ENCODE measurements at regions not wholly inside any gene's neighbourhood (a gene's known extent, or its start where the extent isn't known, plus 50 kb on each side); places are given as distances from the start of the nearest gene placed in this dataset.
A peak's percentile ranks its signal among the peaks of the same experiment; 100 is the strongest.

DNA sequence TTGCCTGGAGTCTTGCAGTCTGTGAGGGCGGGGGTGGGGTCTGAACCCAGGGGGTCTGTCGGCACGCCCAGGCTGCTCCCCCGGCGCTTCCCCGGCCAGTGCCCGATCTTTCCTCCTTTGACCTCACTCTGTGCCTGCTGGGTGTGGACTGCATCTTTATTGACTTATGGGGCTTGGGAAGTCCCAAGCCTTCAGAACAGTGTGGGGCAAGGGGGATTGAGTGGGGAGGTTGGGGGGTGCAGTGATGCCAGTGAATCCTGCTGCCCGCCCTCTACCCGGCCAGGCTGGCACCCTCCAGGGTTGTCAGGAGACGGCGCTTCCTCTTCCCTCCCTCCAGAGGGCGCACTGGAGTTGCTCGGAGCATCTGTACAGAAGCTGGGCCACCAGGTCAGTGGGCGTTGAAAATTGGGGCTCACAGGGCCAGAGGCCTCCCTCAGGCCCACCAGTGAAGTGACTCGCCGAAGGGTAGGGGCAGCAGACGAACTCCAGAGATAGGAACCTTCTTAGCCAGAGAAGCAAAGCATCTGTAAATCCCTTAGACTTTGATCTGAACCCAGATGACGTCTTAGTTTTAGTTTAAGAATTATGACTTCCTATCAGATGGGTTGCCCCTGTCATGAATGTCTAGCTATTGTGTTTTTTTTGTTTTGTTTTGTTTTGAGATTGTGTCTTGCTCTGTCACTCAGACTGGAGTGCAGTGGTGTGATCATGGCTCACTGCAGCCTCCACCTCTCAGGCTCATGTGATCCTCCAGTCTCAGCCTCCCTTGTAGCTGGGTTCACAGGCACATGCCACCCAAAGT is 184.8 kb upstream of the CIBAR2 start:
- no peak overlapping the region for H3K4me3 ChIP-seq (ENCODE audit: low read depth, low read length)
- no peak for DNase-seq (ENCODE audit: low read depth)

- no peak for DNase-seq (ENCODE audit: low read depth)
- H3K4me3 ChIP-seq (ENCODE audit: low read depth, low read length) = no peak overlapping the region
Measured at GRCh38 chr16:85297881-85298280, 185.6 kb upstream of the CIBAR2 start.

DNA sequence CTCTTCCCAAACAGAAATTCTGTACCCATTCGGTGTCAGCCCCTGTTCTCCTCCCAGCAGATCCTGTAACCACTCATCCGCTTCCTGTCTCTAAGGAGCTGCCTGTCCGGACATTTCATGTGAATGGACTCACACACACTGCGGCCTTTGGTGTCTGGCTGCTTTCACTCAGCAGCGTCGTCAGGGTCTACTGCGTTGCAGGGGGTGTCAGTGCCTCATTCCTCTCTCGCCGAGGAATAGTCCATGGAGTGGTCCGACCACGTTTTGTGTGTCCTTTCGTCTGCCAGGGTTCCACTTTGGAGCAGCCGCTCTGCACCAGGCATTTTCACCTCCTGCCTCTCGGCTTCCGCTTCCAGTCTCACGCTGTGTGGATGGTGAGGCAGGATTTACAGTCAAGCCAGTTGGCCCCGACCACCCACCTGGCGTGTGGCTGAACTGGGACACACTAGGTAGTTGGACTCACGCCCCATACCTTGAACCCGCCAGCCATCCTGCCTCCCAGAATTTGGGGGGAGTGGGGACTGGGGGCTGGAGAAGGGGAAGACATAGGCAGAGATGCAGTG is 188.2 kb upstream of the CIBAR2 start:
- no peak for DNase-seq (ENCODE audit: low read depth)
- H3K4me3 ChIP-seq (ENCODE audit: low read depth, low read length) = no peak overlapping the region

DNA sequence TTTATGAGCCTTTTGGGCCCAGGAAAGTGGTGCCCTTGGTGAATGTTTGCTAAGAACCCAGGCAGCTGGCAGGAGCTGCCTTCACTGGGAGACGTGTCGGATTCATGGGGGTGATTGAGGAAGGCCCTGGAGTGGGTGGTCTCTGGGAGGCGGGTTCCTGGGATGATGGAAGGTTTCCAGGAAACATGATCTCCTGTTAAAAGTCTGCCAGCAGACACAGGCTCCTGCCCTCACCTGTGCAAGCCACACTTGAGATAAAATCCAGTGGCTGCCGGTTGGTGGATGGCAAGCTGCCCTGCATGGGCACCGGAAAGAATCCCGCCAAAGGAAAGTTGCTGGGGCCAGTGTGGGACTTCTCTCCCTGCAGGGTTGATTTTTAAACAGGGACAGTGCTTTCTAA is 189.0 kb upstream of the CIBAR2 start:
- no peak overlapping the region for H3K4me3 ChIP-seq (ENCODE audit: low read depth, low read length)
- DNase-seq (ENCODE audit: low read depth) = no peak

DNA sequence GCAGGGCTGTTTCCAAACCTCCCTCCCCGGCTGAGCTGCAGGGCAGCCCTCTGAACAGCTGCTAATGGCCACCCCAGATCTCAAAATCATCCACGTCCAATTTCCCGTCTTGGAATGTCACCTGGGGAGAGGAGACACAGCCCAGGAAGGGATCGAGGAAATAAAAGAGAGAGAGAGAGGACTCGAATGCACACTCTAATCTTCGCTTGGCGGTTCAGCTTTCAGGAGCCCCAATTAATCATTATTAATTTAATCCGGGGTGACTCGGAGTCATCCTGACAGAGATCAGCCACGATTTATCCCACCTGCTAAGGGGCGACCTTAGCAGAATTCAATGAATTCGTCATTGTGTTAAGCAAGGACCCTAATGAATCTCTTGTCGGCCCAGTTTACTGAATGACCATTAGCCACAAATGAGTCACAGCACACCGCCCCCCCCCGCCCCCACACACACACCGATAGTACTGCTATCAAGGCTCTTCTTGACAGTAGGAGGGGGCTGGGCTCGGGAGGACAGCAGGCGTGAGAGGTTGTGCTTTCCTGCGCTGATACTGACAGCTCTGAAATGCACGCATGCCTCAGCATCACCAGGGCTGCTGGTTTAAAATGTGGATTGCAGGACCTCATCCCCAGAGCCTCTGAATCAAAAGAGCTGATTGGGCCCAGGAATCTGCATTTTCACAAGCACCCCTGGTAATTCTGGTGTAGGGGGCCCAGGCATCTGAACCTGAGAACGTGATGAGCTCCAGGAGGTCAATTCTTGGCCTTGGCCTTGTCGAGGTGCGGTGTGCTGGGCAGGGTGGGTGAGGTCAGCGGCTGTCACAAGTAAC is 190.0 kb upstream of the CIBAR2 start:
- no peak overlapping the region for H3K4me3 ChIP-seq (ENCODE audit: low read depth, low read length)
- no peak for DNase-seq (ENCODE audit: low read depth)

DNA sequence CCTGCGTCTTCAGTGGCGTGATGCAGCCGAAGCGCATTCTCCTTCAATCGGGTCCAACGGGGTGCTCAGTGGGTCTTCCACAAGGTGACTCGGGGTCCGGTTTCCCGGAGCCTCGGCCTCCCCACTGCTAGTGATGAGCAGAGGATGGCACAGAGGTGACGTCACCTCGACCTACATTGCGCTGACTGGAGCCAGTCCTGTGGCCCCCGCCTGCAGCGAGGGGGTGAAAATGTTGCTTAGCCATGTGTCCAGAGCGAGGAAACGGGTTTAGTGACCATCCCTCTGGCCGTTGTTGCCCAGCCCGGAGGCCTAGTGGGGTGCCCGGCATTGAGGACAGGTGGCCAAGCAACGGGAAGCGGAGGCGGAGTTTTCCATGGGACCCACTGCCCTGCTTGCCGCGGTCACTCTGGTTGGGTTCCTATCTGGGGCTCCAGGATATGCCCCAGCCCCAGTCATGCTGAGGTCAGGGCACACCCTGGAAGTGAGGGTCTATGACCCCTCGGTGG is 190.6 kb upstream of the CIBAR2 start:
- DNase-seq (ENCODE audit: low read depth) = no peak
- H3K4me3 ChIP-seq (ENCODE audit: low read depth, low read length) = no peak overlapping the region

GRCh38 chr16:85303354-85303883 is 191.1 kb upstream of the CIBAR2 start:
- H3K4me3 ChIP-seq (ENCODE audit: low read depth, low read length) = no peak overlapping the region
- DNase-seq (ENCODE audit: low read depth) = no peak

DNA sequence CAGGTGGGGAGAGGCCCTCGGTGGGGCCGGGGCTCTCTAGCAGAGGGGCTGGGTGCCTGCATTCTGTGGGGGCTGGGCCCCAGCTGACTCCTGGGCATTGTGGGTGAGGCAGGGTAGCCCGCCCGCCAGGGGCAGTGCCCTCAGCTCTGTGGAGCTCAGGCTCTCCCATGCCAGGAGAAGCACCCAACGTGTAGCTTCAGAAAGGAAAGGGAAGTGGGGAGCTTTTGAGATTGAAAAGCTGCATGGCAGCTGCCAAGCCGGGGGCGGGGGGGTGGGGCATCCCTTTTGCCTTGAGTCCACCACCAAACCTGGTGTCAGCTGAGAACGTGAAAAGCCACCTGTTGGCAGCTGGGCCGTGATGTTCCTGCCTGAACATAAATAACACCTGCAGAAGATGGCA is 192.1 kb upstream of the CIBAR2 start:
- H3K4me3 ChIP-seq (ENCODE audit: low read depth, low read length) = no peak overlapping the region
- DNase-seq (ENCODE audit: low read depth) = no peak

DNA sequence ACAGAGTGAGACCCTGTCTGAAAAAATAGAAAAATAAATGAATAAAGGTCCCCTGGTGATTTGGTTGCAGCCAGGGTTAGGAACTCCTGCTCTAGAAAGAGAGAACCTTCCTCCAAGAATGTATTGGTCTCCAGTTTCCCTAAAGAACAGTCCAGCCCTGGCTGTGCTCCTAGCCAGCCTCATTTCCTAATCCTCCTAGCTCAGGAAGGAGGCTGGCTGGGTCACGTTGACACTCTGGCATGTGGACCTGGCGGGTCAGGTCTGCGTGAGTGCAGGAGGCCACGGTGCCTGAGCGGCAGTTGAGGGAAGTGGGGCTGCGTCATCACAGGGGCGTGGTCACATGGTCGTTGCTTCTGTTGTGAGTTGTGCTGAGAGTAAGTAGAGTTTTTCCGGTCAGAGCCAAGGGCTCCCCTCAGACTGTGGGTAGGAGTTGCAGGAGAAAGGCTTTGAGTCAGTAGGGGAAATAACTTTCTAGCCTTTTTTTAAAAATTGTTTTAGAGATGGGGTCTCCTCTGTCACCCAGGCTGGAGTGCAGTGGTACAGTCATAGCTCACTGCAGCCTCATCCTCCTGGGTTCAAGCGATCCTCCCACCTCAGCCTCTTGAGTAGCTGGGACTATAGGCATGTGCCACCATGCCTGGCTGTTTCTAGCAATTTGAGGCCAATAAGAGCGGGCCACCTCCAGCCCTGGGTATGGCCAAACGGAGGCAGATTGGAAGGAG is 194.0 kb upstream of the CIBAR2 start:
- no peak overlapping the region for H3K4me3 ChIP-seq (ENCODE audit: low read depth, low read length)
- peak; percentile 82 for DNase-seq (ENCODE audit: low read depth)

DNA sequence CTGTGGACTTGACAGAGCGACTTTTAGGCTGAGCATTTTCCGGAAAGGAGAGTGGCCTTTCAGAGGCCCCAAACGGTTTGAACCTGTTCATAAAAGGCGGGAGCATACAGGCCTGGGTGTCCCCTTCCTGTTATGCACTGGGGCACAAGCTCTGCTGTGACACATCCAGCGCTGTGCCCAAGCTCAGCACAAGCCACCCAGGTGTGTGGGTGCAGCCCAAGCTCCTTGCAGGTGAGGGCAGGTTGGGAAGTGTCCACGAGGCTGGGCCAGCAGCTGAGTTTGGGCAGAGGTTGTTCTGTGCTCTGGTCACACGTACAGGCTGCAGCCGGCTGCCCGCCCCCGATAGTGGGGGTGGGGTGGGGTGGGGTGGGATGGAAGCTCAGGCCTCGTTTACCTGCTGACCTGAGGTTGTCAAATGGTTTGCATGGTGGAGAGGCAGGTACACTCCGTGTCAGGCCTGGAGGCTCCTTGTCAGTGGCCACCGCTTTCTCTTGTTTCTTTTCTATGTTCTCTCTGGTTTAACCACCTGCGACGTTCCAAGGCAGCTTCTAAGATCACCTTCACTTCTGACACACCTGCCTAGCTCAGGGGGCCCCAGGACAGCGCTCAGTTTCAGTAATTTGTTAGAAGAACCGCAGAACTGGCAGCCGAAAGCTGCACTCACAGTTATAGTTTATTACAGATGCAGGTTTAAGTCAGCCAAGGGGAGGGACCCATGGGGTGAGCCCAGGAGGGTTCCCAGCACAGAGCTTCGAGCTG is 194.7 kb upstream of the CIBAR2 start:
- no peak for DNase-seq (ENCODE audit: low read depth)

DNA sequence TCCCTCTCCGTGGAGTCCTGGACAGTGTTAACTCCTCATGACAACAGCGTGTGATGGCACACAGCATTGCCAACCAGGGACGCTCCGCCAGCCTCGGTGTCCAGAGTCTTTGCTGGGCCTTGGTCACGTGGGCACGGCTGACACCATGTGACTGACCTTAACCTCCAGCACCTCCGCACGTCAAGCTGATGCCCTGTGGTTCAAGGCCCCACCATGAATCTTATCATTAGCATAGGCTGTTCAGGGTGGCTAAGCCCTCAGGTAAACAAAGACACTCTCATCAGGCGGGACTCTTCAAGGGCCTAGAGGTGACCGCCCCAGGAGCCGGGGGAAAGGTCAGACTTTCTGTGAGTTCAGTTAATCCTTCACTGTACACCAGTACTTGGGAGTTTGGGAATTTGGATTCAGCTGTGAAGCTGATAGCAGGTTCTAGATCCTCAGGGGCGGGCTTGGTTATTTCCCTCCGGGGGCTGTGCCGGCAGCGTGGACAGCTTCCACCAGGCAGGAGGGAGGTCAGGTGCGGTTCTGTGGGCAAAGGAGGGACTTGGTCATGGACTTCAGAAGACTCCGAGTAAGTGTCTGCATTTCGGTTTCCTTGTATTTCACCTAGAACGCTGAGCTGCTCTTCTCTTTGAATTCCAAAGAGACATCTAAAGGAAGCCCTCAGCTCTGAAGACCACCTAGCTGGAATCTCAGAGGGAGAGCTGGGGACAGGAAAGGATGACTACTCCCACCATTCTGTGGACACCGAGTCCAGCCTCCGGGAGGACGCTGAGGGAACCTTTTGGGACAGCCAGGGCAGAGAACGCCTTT is 195.5 kb upstream of the CIBAR2 start:
- no peak overlapping the region for H3K4me3 ChIP-seq (ENCODE audit: low read depth, low read length)
- DNase-seq (ENCODE audit: low read depth) = no peak

More for the DNA sequence above, 194.7 kb upstream of the CIBAR2 start:
- no peak overlapping the region for H3K4me3 ChIP-seq (ENCODE audit: low read depth, low read length)

DNA sequence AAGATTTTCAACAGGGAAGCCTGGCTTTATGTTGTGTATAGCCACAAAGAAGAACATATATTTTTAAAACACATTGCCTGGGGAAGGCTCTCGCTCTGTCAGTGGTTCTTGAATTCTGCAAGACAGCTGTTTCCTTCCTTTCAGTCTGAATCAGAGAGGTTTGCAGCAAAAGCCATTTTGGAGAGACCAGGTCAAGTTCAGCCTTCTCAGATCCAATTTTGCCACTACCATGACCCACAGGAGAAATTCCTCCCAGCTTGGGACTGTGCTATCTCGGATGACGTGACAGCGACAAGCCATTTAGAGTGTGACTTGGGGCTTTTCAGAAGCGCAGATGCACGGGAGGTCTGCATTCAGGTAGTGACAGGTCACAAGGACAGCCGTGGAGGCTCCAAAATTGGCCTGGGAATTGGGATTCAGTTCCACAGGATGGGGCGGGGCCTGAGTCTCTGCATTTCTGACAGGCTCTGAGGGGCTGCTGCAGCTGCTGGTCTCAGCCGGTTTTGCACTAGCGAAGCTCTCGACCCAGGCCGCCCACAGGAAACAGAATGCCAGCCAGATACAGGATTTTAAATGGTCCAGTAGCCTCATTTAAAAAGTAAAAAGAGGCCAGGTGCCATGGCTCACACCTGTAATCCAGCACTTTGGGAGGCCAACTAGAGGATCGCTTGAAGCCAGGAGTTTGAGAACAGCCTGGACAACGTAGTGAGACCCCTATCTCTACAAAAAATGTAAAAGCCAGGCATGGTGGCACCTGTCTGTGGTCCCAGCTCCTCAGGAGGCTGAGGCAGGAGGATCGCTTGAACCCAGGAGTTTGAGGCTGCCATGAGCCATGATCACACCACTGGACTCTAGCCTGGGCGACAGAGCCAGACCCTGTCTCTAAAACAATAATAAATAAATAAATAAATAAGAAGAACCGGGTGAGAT is 196.6 kb upstream of the CIBAR2 start:
- no peak for DNase-seq (ENCODE audit: low read depth)
- H3K4me3 ChIP-seq (ENCODE audit: low read depth, low read length) = no peak overlapping the region

DNA sequence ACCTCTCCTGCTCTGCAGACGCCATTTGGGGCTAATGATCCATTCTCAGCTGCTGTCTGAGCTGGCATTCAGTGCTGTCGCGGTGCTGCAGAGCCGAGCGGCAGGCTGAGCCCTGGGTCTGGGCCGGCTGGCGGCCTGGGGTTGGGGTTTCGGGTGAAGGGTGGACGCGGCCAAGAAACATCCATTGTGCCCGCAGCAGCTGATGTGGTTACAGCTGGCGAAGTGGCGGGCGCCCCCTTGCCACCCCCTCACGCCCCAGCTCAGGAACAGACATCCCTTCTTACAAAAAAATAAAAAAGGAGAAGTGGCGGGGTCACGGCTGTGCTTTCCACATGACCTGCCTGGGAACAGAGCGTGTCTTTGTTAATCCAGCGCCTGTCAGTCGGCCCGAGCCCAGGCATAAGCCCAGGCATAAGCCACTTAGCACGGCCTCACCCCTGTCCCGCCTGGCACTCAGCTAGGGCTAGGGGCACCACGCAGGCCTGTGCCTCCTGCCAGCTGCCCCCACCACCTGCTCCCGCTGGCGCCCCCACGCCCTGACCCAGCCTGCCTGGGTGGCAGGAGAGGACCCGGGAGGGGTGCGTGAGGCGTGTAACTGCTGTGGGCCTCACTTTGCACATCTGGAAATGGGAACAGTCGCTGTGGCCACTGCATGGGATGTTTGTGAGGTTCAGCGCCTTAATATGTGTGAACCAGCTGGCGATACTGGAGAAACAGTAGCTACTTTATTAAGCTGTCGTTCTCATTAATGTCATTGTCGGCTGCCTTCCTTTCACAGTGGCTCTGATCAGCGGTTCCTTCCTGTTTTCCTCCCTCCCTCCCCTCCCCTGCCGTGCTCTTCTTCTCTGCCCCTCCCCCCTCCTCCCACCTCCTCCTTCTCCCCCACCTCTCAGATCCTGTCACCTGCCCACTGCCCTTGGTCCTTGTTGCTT is 197.7 kb upstream of the CIBAR2 start:
- DNase-seq (ENCODE audit: low read depth) = peak; percentile 56
- H3K4me3 ChIP-seq (ENCODE audit: low read depth, low read length) = no peak overlapping the region

DNA sequence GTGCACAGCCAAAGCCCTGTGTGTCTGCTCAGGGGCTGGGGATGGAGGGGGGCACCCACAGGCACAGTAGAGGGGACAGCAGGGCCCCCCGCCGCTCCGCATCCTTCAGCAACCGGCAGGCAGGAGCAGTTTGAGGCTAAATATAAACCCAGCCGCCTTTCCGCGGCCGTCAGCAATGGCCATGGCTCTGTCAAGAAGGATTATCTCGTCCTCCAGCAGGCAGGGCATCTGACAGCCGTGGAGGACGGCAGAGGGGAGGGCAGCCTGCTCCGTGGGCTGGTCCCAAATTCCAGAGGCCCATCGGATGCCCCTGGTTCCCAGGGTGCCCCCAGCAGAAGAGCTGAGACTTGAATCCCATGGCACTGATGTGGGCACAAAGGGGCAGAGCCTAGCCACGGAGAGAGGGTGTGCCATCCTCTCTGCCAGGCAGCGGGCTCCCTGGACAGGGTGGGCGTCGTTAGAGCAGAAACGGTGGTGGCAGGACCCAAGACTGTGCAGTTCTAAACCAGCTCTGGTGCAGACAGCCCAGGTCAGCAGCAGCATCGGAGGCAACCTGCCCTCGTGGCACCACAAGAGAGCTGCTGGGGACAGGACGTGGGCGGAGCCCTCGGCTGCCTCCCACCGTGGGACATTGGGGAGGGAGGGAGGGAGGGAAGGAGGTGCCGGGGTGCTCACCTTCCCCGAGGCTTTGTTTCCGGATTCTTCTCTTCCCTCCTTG is 198.8 kb upstream of the CIBAR2 start:
- H3K4me3 ChIP-seq (ENCODE audit: low read depth, low read length) = no peak overlapping the region
- no peak for DNase-seq (ENCODE audit: low read depth)

DNA sequence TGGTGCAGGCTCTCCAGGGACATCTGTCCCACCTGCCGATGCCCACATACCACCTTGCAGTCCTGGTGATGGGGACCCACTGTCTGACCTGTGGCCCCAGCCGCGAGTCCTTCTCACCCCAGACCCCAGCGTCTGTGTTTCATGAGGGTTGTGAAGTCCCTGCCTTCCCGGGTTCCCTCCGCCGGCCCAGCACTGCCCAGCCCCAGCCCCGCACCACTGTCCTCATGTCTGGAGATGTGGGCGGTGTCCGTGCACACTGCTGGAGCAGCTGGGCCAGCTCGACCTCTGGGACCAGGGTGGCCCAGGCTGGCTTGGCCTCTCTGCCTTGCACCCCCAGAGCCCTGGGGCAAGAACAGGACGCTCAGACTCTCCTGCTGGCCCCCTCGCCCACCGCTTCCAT is 199.5 kb upstream of the CIBAR2 start:
- DNase-seq (ENCODE audit: low read depth) = no peak
- H3K4me3 ChIP-seq (ENCODE audit: low read depth, low read length) = no peak overlapping the region

All from skeletal muscle cell (primary cell).